HFFc6 (cell line): ENCODE measurements at regions not wholly inside any gene's neighbourhood (a gene's known extent, or its start where the extent isn't known, plus 50 kb on each side); places are given as distances from the start of the nearest gene placed in this dataset.
"Not testable (repeated sequence)": the region's sequence is repeated elsewhere in the genome, so short reads cannot be mapped to it uniquely, and the experiment has no call there.

Experiments
- DNase-seq: peaks from one replicate; pipeline ENCODE4 v3.0.0-alpha.2; 2018
- H3K27ac Mint-ChIP-seq: 2 replicates; pipeline ENCODE4 v1.8.0; 2020; ENCODE audit warnings: mild to moderate bottlenecking, mixed read lengths
- H3K27me3 Mint-ChIP-seq: 2 replicates; pipeline ENCODE4 v1.8.0; 2021; ENCODE audit warnings: mild to moderate bottlenecking, moderate library complexity, mixed read lengths; ENCODE audit not compliant: insufficient read depth
- H3K36me3 Mint-ChIP-seq: 2 replicates; pipeline ENCODE4 v1.8.0; 2021; ENCODE audit warnings: low read depth, mixed read lengths
- H3K4me1 Mint-ChIP-seq: 2 replicates; pipeline ENCODE4 v1.8.0; 2020; ENCODE audit warnings: low read depth, mixed read lengths
- H3K4me3 Mint-ChIP-seq: 2 replicates; pipeline ENCODE4 v1.8.0; 2020; ENCODE audit warnings: mild to moderate bottlenecking, moderate library complexity, mixed read lengths
- H3K9me3 Mint-ChIP-seq: 2 replicates; pipeline ENCODE4 v1.8.0; 2020; ENCODE audit warnings: mild to moderate bottlenecking, mixed read lengths
- CTCF ChIP-seq: fragments of 200-600 bp; sonication (generic); IDR thresholded peaks from 2 replicates; pipeline ENCODE4 v1.5.0; 2021; ENCODE audit warnings: antibody characterized with exemption, mild to moderate bottlenecking

- Mint-ChIP-seq H3K4me3 (no peak overlapping the region), H3K9me3 (no peaks in the 10 kb centered on the region), H3K27ac (no peak overlapping the region), H3K4me1 (peaks cover 12% of the 10 kb centered on the region), H3K36me3 (no peaks in the 10 kb centered on the region), H3K27me3 (peaks cover 7% of the 10 kb centered on the region)
- peak; percentile 26 for DNase-seq
- peak; percentile 88 for TF ChIP-seq CTCF
These were observed 98.5 kb upstream of the PABPC3 start for GRCh38 chr13:24997367-24997967.

GRCh38 chr13:24998433-24998832 lies 97.5 kb upstream of the PABPC3 start:
- Mint-ChIP-seq H3K9me3 (no peaks in the 10 kb centered on the region), H3K27ac (no peak overlapping the region), H3K27me3 (peaks cover 7% of the 10 kb centered on the region), H3K4me3 (no peak overlapping the region), H3K36me3 (no peaks in the 10 kb centered on the region), H3K4me1 (peaks cover 16% of the 10 kb centered on the region)
- no peak for TF ChIP-seq CTCF
- DNase-seq, result no peak

GRCh38 chr13:25001476-25002206 lies 94.3 kb upstream of the PABPC3 start:
- Mint-ChIP-seq H3K27ac (no peak overlapping the region), H3K27me3 (peaks cover 7% of the 10 kb centered on the region), H3K4me3 (peak overlapping the region; percentile 63; the same call in 1 of the 2 replicates), H3K4me1 (peaks cover 16% of the 10 kb centered on the region), H3K9me3 (no peaks in the 10 kb centered on the region), H3K36me3 (no peaks in the 10 kb centered on the region)
- DNase-seq, result no peak
- TF ChIP-seq CTCF, result no peak

GRCh38 chr13:25002311-25002710 lies 93.6 kb upstream of the PABPC3 start:
- H3K4me1 Mint-ChIP-seq, result peaks cover 16% of the 10 kb centered on the region
- not testable (repeated sequence) for DNase-seq

GRCh38 chr13:25004489-25004888 lies 91.4 kb upstream of the PABPC3 start:
- H3K27me3 Mint-ChIP-seq, DNase-seq, H3K36me3 Mint-ChIP-seq, H3K9me3 Mint-ChIP-seq, H3K27ac Mint-ChIP-seq, H3K4me3 Mint-ChIP-seq: not testable (repeated sequence)
- H3K4me1 Mint-ChIP-seq, result peaks cover 16% of the 10 kb centered on the region

More at GRCh38 chr13:25002311-25002710, 93.6 kb upstream of the PABPC3 start:
- H3K36me3 Mint-ChIP-seq, H3K27me3 Mint-ChIP-seq, H3K9me3 Mint-ChIP-seq, H3K27ac Mint-ChIP-seq: not testable (repeated sequence)
- peak overlapping the region; percentile 63 for H3K4me3 Mint-ChIP-seq

- not testable (repeated sequence) for H3K27me3 Mint-ChIP-seq, H3K36me3 Mint-ChIP-seq, H3K27ac Mint-ChIP-seq, H3K9me3 Mint-ChIP-seq
- DNase-seq, result peak; percentile 18
- peak overlapping the region; percentile 65 for H3K4me3 Mint-ChIP-seq
- peaks cover 16% of the 10 kb centered on the region for H3K4me1 Mint-ChIP-seq
- peak; percentile 71 for TF ChIP-seq CTCF
These were observed 90.9 kb upstream of the PABPC3 start for GRCh38 chr13:25005050-25005497.

GRCh38 chr13:25007389-25007788 lies 88.5 kb upstream of the PABPC3 start:
- H3K36me3 Mint-ChIP-seq, H3K9me3 Mint-ChIP-seq, H3K4me1 Mint-ChIP-seq, H3K4me3 Mint-ChIP-seq, H3K27ac Mint-ChIP-seq, H3K27me3 Mint-ChIP-seq, DNase-seq: not testable (repeated sequence)

GRCh38 chr13:25014398-25014973 lies 81.5 kb upstream of the PABPC3 start:
- not testable (repeated sequence) for H3K36me3 Mint-ChIP-seq, H3K4me1 Mint-ChIP-seq, DNase-seq, H3K9me3 Mint-ChIP-seq, H3K4me3 Mint-ChIP-seq, H3K27ac Mint-ChIP-seq
- peaks cover 26% of the 10 kb centered on the region for H3K27me3 Mint-ChIP-seq

GRCh38 chr13:25017176-25017575 lies 78.8 kb upstream of the PABPC3 start:
- H3K27me3 Mint-ChIP-seq, result peaks cover 24% of the 10 kb centered on the region
- H3K4me1 Mint-ChIP-seq, H3K36me3 Mint-ChIP-seq, H3K4me3 Mint-ChIP-seq, H3K9me3 Mint-ChIP-seq, DNase-seq, H3K27ac Mint-ChIP-seq: not testable (repeated sequence)
